GM18499 (cell line): ENCODE measurements at regions not wholly inside any gene's neighbourhood (a gene's known extent, or its start where the extent isn't known, plus 50 kb on each side); places are given as distances from the start of the nearest gene placed in this dataset.
"Not testable (repeated sequence)": the region's sequence is repeated elsewhere in the genome, so short reads cannot be mapped to it uniquely, and the experiment has no call there.

Experiments
- ATAC-seq: cut with Tn5 transposase; IDR thresholded peaks from one replicate; pipeline ENCODE4 v1.9.1; 2021; ENCODE audit warnings: moderate number of reproducible peaks; ENCODE audit not compliant: insufficient read depth, unreplicated experiment

DNA sequence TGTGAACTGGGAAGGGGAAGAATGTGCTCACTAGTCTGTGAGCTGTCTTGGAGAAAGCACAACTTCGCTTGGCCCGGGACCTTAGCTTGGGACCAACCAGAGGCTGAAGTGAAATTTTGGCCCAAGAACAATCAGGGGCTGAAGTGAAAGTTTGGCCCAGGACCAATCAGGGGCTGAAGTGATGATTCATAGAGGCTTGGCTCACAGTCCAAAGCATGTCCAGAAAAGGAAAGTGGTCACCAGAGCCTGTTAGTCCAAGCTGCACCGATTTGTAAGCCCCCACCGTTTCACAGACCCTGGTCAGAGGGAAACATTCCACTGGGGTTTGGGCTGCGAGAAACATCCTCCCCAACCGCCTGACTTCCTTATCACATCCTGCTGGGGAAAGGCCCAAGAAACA, 763.3 kb downstream of the SPATA31A7 start:
- not testable (repeated sequence) for ATAC-seq

DNA sequence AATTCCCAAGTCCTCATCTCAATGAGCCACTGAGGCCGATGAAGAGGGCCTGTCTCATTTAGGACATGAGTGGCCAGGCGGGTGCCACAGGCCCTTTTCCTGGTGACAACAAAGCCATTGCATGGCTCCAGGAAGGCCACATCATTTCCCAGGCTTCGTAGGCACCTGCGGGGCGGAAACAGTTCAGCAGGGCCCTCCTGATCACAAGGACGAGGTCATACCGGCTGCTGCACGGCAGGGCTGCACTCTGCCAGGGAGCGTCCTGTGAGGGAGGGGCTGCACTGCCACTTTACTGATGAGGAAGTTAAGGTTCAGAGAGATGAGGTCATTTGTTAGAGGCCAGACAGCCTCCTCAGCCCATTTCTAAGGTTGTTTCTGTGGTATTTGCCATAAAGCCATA, 781.8 kb downstream of the SPATA31A7 start:
- ATAC-seq = not testable (repeated sequence)

DNA sequence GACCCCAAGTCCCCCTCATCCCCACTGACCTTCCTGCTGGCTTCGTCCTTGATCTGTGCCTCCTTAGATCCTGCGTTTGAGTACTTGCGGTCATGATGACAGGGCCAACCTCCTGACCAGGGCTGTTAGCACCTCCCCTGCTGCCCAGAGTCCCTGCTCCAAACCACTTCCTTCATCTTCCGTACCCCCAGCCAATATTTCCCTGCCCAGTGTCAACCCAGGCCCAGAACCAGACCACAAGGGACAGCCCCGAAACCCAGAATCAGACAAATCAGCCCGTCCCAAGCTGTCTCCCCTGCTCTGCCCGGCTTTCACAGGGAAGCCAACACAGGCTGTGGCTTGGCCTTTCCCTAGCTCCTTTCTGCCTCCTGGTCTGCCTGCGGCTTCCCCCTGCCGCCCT, 784.7 kb downstream of the SPATA31A7 start:
- not testable (repeated sequence) for ATAC-seq

DNA sequence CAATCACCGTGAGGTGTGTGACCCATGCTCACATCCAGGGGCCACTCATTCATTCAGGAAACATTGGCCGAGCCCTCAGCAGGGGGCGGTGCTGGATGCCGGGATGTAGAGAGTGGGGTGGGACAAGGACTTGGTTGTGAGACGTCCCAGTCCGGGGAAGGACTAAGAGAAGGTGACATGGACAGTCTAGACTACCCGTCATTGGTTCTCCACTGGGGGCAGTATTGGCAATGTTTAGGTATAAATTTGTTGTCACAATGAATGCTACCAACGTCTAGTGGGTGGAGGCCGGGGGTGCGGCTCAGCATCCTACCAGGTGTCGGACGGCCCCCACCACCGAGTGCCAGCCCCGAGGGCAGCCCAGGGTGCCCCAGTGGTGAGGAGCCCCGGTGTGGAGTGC, 786.5 kb downstream of the SPATA31A7 start:
- not testable (repeated sequence) for ATAC-seq

DNA sequence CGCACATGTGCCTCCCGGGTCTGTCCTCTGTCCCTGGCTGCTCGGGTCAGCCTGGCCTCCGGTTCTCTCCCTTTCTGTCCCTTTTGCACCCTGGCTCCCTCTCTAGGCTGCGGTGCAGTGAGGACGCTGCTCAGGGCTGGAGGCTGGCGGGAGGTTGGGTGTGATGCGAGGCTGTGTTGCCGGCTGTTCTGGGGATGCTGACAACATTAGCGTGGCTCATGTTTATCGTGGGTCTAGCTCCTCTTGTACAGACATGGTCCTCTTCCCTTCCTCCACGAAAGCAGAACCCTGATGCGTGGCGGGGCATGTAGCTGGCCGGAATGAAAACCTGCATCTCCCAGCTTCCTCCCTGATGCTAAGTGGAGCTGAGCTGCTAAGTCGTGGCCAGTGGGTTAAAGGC, 792.9 kb downstream of the SPATA31A7 start:
- ATAC-seq = not testable (repeated sequence)

DNA sequence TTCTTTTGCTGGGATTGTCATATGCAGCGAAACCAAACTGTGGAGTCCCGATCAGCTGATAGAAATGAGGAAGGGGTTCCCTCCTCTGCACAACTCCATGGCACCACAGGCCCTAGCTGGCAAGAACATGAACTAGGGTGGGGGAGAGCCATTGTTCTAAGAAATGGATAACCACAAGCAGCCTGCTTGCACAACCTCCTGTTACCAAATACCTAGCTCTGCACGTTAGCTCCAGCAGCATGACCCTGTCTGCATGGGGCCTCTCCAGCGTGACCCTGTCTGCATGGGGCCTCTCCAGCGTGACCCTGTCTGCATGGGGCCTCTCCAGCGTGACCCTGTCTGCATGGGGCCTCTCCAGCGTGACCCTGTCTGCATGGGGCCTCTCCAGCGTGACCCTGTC, 793.6 kb downstream of the SPATA31A7 start:
- not testable (repeated sequence) for ATAC-seq

DNA sequence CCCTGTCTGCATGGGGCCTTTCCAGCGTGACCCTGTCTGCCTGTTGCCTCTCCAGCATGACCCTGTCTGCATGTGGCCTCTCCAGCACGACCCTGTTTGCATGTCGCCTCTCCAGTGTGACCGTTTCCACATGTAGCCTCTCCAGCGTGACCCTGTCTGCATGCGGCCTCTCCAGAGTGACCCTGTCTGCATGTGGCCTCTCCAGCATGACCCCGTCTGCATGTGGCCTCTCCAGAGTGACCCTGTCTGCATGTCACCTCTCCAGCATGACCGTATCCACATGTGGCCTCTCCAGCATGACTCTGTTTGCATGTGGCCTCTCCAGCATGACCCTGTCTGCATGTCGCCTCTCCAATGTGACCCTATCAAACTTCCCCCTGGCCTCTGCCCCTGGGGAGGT, 794.1 kb downstream of the SPATA31A7 start:
- not testable (repeated sequence) for ATAC-seq

DNA sequence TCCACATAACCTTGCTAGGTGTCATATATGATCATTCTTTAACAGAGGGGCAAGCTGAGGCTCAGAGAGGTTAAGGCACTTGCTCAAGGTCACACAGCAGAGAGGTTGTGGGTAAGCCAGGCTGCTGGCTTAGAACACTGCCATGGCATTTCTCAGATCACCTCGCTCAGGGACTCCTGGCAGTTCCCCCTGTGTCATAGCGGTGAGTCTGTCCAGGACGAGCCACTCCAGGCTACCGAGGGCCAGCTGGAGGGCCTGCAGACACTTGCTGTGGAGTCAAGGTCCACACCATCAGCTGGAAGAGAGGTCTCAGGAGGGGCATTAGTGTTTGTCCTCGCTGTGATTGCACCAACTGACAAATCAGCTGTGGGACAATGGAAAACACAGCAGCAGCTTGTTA, 794.7 kb downstream of the SPATA31A7 start:
- ATAC-seq = not testable (repeated sequence)

DNA sequence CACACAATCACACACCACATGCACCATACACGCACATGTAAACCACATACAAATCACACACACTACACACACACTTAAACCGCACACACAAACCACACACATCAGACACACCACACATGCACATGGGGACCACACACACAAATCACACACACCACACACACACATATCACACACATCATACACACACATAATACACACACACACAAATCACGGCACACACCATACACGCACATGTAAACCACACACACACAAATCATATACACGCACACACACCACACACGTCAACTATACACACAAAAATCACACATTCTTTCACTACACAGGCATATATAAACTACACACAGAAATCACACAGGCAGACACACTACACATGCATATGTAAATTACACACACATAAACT, 802.3 kb downstream of the SPATA31A7 start:
- ATAC-seq = not testable (repeated sequence)

DNA sequence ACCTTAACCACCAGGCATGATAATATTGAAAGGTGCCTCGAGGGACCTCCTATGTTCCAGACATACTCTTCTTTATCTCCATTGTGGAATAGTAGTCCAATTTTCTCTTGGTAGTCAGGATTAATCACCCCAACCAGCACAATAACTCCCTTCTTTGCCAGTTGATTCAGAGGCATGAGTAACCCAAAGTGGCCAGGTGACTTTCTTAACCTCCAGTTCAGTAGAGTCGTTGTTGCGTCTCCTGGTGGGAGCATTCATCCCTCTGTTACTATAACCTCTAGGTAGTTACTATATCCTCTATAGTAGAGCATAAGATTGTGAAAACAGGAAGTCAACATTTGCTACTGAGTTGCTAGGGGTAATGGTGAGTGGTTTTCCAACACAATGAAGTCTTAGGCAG, 842.6 kb downstream of the SPATA31A7 start:
- ATAC-seq = not testable (repeated sequence)

DNA sequence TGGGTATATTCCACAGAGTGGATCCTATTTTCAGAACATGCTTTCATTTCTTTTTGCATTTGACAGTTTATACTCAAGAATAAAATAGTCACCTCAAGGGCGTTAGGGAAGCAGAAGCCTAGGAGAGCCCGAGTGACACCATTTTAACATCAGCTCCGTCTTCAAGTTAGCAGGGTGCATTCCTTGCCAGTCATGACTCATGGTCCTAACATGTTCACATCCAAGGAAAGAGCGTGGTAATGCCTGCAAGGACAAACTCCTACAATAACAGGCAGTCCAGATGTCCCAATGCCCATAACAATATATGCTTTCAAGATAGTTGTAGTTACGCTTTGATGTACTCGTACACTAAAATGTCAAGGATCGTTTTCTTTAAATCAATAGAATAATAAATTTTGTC, 848.4 kb downstream of the SPATA31A7 start:
- not testable (repeated sequence) for ATAC-seq

DNA sequence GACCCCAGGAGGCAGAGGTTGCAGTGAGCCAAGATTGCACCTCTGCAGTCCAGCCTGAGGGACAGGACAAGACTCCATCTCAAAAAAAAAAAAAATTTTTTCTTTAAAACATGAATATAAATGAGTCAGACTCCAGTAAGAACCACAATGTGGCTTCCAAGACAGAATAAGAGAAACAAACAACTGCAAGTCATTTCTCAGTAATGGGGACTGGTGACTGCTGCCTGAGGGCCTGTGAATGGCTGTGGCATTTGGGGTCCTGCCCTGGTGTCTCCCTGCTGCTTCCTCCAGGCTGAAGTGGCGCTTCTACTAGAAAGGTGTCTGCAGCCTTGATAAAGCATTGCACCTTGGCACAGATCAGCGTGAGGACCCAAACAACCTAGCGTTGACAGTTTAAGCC, 868.3 kb downstream of the SPATA31A7 start:
- ATAC-seq = not testable (repeated sequence)

DNA sequence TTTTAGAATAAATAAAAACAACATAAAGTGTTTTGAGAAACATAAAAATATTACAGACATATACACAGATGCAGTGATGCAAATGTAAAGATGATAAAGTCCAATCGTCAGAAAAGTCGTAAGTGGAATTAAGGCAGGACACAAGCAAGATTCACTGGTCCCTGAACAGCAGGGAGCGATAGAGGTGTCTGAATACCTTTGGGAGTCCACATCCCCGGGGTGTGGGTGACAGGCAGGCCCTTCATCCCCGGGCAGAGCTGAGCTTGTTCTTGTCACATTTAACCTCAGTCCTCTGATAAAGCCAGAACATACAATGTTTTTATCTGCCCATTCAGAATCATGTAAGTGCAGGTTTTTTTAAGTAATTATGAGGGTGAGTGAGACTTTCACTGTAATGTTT, 881.2 kb downstream of the SPATA31A7 start:
- ATAC-seq = not testable (repeated sequence)

DNA sequence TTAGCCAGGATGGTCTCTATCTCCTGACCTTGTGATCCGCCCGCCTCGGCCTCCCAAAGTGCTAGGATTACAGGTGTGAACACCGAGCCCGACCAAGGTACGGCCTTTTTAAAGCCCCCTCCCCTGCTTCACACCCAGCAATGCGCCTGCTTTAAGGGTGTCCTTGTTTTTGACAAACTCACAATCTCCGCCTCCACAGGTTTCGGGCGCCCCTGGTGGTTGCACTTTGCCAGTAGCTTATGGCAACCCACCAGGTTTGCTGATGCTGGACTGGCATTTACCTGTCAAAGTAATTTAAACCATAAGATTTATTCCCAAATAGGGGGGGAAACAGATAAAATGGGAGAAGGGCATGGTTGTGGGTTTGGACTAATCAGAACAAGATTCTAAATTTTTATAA, 883.6 kb downstream of the SPATA31A7 start:
- ATAC-seq = not testable (repeated sequence)

DNA sequence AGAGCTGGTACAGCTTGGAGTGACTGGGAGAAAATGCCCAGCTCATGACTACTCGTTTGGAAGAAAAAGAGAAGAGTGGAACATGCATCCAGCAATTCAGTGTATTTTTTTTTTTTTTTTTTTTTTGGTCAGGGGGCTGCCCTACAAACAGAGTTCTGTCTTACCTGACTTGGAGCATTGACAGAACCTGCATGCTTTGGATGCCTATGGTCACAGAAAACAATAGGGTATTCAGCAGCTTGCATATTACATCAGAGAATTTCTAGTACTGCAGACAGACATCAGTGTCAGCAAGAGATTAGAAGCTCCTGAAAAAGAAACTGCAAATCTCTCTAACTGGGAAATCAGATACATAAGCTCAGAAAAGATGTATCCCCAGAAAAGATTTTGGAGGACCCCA, 894.4 kb downstream of the SPATA31A7 start:
- ATAC-seq = not testable (repeated sequence)

DNA sequence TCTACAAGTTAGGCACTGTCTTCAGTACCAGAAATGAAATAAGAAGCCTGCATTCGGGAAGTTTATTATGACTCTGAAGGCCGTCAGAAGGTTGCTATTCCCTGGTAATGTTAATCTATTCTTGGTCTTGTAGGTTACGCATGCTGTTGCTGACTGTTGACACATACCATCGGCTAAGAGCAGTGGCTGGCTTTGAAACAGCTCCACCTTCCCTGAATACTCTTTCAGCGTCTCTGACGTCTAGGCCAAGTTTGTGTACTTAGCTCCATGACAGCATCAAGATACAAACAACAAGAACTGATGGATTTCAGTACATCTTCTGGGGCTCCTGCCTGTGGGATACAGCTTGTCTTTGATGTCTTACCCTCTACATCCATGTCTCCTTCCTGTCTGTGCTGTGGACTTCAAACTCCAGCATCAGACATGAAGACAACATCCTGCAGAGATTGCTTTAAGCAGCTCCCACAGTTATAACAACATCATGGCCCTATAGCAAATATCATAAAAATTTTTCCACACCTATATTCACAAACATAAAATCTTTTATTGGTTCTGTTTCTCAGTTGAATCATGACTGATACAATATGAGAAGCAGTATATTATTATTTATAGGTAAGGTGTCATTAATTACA, 906.0 kb downstream of the SPATA31A7 start:
- ATAC-seq = not testable (repeated sequence)

DNA sequence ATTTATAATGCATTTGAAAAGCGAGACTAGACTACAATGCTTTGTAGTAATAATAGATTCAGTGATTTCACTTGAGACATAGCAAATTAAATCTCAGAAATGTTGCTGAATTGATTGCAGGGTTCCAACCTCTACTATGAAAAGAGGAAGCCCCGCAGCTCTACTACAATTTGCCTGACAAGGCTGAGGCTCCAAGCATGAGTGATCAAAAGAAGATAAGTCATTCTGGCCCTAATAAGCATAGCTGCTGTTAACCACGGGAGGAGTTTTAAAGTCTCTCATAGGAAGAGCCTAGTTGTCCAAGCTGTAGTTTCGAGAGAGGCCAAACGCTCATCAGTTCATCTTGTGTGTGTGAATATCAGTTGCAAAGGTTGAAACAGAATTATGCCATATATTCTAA, 920.6 kb downstream of the SPATA31A7 start:
- ATAC-seq = peak; percentile 91

DNA sequence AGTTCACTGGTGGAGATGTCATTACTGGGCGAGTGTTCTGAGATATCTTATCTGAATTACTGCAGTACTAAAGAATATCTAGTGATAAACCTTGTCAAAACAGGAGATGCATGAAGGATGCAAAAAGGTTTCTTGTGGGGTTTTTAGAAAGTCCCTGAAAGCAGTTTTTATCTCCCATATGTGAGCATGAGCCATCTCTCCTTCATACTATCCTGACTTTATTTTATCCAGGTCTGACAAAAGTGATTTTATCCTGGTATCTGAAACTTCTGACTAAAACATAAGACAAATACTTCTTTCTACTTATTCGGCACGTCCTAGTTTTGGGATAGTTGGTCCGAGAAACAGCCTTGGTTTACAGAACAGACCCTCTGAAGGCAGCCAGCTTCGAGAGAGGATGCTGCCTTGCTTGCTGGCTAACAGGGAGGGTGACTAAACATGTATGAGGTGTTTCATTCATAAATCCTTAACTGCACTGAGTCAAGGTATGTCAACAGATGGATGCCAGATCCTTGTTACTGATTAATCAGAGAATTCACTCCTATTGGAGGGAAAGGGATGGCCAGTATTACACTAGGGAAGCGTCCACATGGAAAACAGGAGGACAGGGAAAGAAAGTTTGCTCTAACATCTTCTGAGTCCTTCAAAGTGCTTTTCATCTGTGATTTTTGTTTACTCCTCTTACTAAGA, 927.3 kb downstream of the SPATA31A7 start:
- not testable (repeated sequence) for ATAC-seq

DNA sequence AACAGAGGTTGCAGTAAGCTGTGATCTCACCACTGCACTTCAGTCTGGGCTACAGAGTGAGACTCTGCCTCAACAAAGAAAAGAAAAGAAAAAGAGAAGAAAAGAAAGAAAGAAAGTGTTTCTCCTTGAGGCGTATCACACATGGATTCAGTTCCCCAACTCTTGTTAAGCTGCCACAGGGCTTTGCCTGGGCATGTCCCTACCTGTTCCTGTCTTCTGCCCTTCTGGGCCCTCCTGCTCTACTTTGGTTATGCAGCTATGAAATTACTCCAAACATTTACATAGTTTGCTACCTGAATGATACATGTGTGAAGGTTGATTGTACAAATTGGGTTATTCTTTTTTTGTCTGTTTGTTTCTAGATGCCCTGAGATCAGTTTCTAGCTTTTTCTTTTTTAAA, 929.8 kb downstream of the SPATA31A7 start:
- not testable (repeated sequence) for ATAC-seq

DNA sequence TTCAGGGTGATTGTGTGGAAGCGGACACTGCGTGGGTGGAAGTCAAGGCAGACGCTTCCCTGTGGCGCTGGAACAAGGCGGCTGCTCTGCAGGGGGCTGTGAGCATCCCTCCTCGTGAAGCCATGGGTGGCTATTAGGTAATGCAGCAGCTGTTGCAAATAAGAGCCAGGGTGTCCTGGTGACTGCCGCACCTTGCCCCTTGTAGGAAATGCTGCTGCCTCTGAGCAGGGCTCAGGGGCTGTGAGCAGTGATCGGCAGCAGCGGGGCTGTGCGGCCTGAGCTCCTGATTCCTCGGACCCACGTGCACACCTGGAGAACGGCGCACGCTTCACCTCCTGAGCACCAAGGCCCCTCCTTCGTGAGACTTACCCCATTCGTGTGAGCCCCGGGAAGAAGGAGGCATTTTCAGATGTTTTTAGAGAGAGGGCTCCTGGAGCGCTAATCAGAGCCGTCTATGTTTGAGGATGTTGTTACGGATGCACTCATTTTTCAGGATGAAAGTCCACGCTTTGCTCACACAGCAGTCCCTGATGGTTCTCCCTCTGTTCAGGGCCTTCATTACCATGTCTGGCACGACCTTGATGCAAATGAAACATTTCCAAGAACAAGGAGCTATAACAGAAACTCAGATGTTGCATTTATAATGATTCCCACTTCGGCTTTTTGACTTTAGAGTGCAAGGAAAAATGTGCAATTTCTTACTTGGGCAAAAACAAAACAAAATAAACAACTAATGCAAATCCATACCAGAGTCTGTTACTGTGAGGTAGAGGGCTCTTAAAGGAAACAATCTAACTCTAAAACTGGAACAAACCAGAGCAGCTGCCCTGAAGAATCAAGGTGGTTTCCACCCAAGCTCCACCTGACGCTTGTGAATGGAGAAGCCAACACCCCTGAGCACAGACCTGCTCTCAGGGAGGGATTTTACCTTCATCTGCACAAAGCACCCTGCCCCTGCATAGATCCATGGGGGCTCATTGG, 936.1 kb downstream of the SPATA31A7 start:
- ATAC-seq = not testable (repeated sequence)

DNA sequence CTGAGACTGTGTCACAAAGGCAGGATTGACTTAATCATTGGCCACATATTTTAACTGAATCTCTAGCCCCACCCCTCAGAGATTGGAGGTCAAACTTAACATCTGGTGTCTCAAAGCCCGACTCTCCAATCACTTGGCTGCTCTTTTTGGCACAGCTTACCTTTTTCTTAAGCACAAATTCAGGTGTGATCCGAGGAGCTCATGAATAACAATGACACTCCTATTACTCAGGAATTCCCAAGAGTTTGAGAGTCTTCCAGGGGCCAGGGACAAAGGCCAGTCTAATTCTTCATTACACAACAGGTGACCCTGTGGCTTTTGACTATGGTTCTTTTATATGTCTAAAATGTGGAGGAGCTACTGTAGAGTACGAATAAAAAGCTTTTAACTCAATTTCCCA, 945.2 kb downstream of the SPATA31A7 start:
- not testable (repeated sequence) for ATAC-seq
